Osteoblast (primary cell): ENCODE measurements at regions not wholly inside any gene's neighbourhood (a gene's known extent, or its start where the extent isn't known, plus 50 kb on each side); places are given as distances from the start of the nearest gene placed in this dataset.
A peak's percentile ranks its signal among the peaks of the same experiment; 100 is the strongest.

Experiments used
- DNase-seq: peaks from one replicate; pipeline ENCODE4 v3.0.0; 2011; ENCODE audit warnings: low spot score, mixed read lengths; ENCODE audit not compliant: insufficient read length; ENCODE audit errors: missing footprints
- H2AFZ ChIP-seq: 2 replicates; pipeline ENCODE4 v1.6.0; 2011; ENCODE audit warnings: mild to moderate bottlenecking, low read length
- H3K27ac ChIP-seq: 2 replicates; pipeline ENCODE4 v1.5.1; 2011; ENCODE audit warnings: mild to moderate bottlenecking, low read depth, low read length, moderate library complexity
- H3K27me3 ChIP-seq: 2 replicates; pipeline ENCODE4 v1.6.0; 2012; ENCODE audit warnings: mild to moderate bottlenecking, control low read depth, inconsistent platforms, low read length, moderate library complexity; ENCODE audit not compliant: insufficient read depth
- H3K36me3 ChIP-seq: 2 replicates; pipeline ENCODE4 v1.5.1; 2011; ENCODE audit warnings: mild to moderate bottlenecking, low read length, control low read depth, moderate library complexity; ENCODE audit not compliant: insufficient read depth
- H3K4me1 ChIP-seq: 2 replicates; pipeline ENCODE4 v1.5.1; 2011; ENCODE audit warnings: mild to moderate bottlenecking, low read length, control low read depth, moderate library complexity; ENCODE audit not compliant: insufficient read depth
- H3K4me2 ChIP-seq: 2 replicates; pipeline ENCODE4 v1.6.0; 2011; ENCODE audit warnings: mild to moderate bottlenecking, low read length; ENCODE audit not compliant: insufficient read depth
- H3K4me3 ChIP-seq: fragments of 200-600 bp; sonication (generic); 3 replicates; pipeline ENCODE4 v1.5.1; 2012; ENCODE audit warnings: mild to moderate bottlenecking, low read length, inconsistent platforms; ENCODE audit not compliant: insufficient read depth
- H3K79me2 ChIP-seq: 2 replicates; pipeline ENCODE4 v1.6.0; 2012; ENCODE audit warnings: mild to moderate bottlenecking, low read length, control low read depth, inconsistent platforms; ENCODE audit not compliant: insufficient read depth
- H3K9me3 ChIP-seq: 2 replicates; pipeline ENCODE4 v1.5.1; 2011; ENCODE audit warnings: low read depth, low read length, control low read depth
- H4K20me1 ChIP-seq: 2 replicates; pipeline ENCODE4 v1.6.0; 2012; ENCODE audit warnings: mild to moderate bottlenecking, low read length, control low read depth; ENCODE audit not compliant: insufficient read depth
- TF ChIP-seq, protein P1 (sequence below): IDR thresholded peaks from 2 replicates; pipeline ENCODE4 v1.5.1; 2011; ENCODE audit warnings: mild to moderate bottlenecking, low read depth, low read length, moderate library complexity; ENCODE audit errors: extremely low read depth

DNA sequence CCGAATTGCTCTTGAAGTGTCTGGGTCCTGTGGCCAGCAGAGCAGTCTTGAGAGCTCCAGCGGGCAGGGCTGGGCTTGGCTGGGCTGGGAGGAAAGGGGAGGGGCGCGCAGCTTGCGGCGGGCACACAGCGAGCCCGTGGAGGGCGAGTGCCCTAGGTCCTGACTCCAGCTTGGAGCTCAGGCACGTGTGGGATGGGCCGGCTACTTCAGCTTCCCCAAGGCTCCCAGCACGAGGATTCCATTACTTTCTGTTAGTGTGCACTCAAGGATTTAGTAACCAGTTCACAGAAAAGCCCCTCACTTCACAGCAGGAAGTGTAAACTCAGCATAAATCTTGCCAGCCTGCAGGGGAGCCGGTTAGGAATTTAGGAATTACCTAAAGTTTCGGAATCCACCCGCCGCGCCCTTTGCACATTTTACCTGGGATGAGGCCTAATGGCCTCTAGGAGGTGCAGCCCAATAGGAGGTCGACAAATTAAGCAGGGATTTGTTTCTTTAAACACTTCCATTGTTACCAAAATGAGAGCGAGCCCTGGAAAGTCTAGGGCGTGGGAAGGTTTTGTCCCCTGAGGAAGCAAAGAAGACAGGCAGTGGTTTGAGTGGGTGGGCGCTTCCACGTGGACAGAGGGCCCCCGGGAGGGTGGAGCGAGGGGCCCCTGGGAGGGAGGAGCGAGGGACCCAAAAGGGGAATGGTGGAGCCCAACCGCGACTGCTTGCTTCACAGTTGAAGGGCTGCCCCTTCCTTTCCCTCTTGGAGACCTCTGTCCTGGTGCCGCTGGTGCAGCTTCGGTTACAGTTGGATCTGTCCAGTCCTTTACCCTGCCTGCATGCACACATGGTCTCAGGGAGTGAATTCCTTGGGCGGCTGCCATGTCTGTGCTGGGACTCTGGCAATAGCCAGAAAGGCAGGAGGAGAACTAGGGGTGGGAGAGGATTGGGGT lies 93.3 kb downstream of the CTAGE1 start:
- peak; percentile 76 for DNase-seq
- Histone ChIP-seq H3K36me3 (no peaks in the 10 kb centered on the region), H3K79me2 (no peaks in the 10 kb centered on the region), H3K4me2 (peak overlapping the region; percentile 82), H3K4me3 (peak overlapping the region; percentile 60), H2AFZ (peak overlapping the region; percentile 54), H3K9me3 (no peaks in the 10 kb centered on the region), H3K27me3 (peaks cover 4% of the 10 kb centered on the region), H4K20me1 (no peaks in the 10 kb centered on the region), H3K27ac (no peak overlapping the region), H3K4me1 (peaks cover 4% of the 10 kb centered on the region)
- TF ChIP-seq, protein P1, sequence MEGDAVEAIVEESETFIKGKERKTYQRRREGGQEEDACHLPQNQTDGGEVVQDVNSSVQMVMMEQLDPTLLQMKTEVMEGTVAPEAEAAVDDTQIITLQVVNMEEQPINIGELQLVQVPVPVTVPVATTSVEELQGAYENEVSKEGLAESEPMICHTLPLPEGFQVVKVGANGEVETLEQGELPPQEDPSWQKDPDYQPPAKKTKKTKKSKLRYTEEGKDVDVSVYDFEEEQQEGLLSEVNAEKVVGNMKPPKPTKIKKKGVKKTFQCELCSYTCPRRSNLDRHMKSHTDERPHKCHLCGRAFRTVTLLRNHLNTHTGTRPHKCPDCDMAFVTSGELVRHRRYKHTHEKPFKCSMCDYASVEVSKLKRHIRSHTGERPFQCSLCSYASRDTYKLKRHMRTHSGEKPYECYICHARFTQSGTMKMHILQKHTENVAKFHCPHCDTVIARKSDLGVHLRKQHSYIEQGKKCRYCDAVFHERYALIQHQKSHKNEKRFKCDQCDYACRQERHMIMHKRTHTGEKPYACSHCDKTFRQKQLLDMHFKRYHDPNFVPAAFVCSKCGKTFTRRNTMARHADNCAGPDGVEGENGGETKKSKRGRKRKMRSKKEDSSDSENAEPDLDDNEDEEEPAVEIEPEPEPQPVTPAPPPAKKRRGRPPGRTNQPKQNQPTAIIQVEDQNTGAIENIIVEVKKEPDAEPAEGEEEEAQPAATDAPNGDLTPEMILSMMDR: peak; percentile 28

- TF ChIP-seq, protein P1: no peak
Measured at GRCh38 chr18:22322243-22322691, 95.4 kb downstream of the CTAGE1 start.

GRCh38 chr18:22320771-22321170 lies 96.9 kb downstream of the CTAGE1 start:
- Histone ChIP-seq H3K4me1 (peaks cover 7% of the 10 kb centered on the region), H3K27ac (no peak overlapping the region), H3K4me2 (no peak overlapping the region), H3K79me2 (no peaks in the 10 kb centered on the region), H3K36me3 (no peaks in the 10 kb centered on the region), H4K20me1 (no peaks in the 10 kb centered on the region), H3K27me3 (peaks cover 4% of the 10 kb centered on the region), H3K4me3 (no peak overlapping the region), H3K9me3 (no peaks in the 10 kb centered on the region), H2AFZ (no peak overlapping the region)
- no peak for DNase-seq
- TF ChIP-seq, protein P1: no peak

More at GRCh38 chr18:22322243-22322691, 95.4 kb downstream of the CTAGE1 start:
- H4K20me1 ChIP-seq: no peaks in the 10 kb centered on the region
- H3K4me2 ChIP-seq: no peak overlapping the region
- H3K4me3 ChIP-seq: no peak overlapping the region
- H3K9me3 ChIP-seq: no peaks in the 10 kb centered on the region
- no peak overlapping the region for H2AFZ ChIP-seq
- H3K36me3 ChIP-seq: no peaks in the 10 kb centered on the region
- peaks cover 7% of the 10 kb centered on the region for H3K4me1 ChIP-seq
- no peak overlapping the region for H3K27ac ChIP-seq
- H3K79me2 ChIP-seq: no peaks in the 10 kb centered on the region
- no peak for DNase-seq
- peaks cover 4% of the 10 kb centered on the region for H3K27me3 ChIP-seq

- TF ChIP-seq, protein P1: no peak
- peaks cover 7% of the 10 kb centered on the region for H3K4me1 ChIP-seq
- H3K36me3 ChIP-seq: no peaks in the 10 kb centered on the region
- no peaks in the 10 kb centered on the region for H3K9me3 ChIP-seq
- H3K27me3 ChIP-seq: peaks cover 4% of the 10 kb centered on the region
- no peaks in the 10 kb centered on the region for H4K20me1 ChIP-seq
- no peak for DNase-seq
- no peaks in the 10 kb centered on the region for H3K79me2 ChIP-seq
- no peak overlapping the region for H2AFZ ChIP-seq
- no peak overlapping the region for H3K4me2 ChIP-seq
- no peak overlapping the region for H3K4me3 ChIP-seq
- no peak overlapping the region for H3K27ac ChIP-seq
Measured at GRCh38 chr18:22320155-22320554, 97.6 kb downstream of the CTAGE1 start.
